ENCODE measurements at regions not wholly inside any gene's neighbourhood (a gene's known extent, or its start where the extent isn't known, plus 50 kb on each side); places are given as distances from the start of the nearest gene placed in this dataset.

DNA sequence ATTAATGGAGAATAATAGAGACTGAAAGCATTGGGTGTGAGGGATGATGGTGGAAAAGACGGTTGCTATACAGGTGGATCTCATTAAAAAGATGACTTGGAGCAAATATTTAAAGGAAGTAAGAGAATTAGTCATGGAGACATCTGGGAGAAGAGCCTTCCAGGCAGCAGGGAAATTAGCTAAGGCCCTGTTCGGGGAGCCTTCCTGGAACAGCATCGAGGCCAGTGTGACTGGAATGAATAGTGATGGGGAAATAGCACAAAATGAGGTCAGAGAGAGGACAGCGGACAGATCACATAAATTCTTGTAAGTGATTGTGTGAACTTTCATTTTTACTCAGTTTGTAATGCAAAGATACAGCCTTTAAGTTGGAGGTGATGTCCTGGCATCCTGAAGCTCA lies 842.3 kb downstream of the SLC6A15 start:
- H3K4me3 ChIP-seq (ENCODE audit: low read depth, low read length), result no peak overlapping the region
- H3K9ac ChIP-seq (ENCODE audit: low read length), result no peak overlapping the region
- no peaks in the 10 kb centered on the region for H3K36me3 ChIP-seq (ENCODE audit: control insufficient read depth, insufficient read depth, low read length)
- no peaks in the 10 kb centered on the region for H3K9me3 ChIP-seq (ENCODE audit: control insufficient read depth, insufficient read depth, low read depth, low read length)
- H3K27me3 ChIP-seq (ENCODE audit: control insufficient read depth, insufficient read depth, low read length), result no peaks in the 10 kb centered on the region
- H3K27ac ChIP-seq (ENCODE audit: low read depth, low read length), result no peak overlapping the region
- no peaks in the 10 kb centered on the region for H3K4me1 ChIP-seq (ENCODE audit: control insufficient read depth, insufficient read depth, low read length)

DNA sequence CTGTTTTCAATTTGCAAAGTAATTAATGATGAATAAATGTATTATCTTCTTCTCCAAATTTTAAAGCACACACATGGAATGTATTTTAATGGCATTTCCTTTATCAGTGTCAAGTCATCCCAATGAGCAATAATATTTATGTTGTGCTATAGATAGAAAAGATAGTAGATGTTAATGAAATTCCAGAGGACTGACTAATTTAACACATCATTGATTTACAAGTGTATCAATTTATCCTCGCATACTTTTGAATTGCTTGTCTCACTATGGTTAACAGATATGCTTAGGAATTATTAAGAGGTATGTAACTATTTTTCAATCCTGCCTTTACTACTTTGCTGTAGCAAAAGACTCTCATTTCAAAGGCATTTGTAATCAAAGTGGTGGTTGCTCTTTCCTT lies 842.9 kb downstream of the SLC6A15 start:
- Histone ChIP-seq H3K4me3 (ENCODE audit: low read depth, low read length) (no peak overlapping the region), H3K4me1 (ENCODE audit: control insufficient read depth, insufficient read depth, low read length) (no peaks in the 10 kb centered on the region), H3K9me3 (ENCODE audit: control insufficient read depth, insufficient read depth, low read depth, low read length) (no peaks in the 10 kb centered on the region), H3K36me3 (ENCODE audit: control insufficient read depth, insufficient read depth, low read length) (no peaks in the 10 kb centered on the region), H3K27ac (ENCODE audit: low read depth, low read length) (no peak overlapping the region), H3K9ac (ENCODE audit: low read length) (no peak overlapping the region), H3K27me3 (ENCODE audit: control insufficient read depth, insufficient read depth, low read length) (no peaks in the 10 kb centered on the region)

DNA sequence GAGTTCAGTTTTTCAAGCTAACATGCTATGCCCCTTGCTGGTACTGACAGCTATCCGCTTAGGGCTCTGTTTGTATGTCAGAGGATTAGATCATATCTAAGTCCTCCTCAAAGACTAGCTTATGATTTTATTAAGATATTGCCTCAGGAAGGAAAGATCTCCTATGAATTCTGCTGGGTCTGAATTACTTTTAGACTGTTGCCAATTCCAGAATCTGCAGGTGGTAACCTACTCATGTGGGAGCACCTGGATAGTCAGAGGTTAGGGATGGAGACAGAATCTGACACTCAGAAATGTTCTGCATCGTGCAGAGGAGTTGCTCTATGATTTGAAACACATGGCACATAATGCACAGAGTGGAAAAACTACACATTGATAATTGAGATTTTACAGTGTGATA lies 843.4 kb downstream of the SLC6A15 start:
- Histone ChIP-seq H3K9ac (ENCODE audit: low read length) (no peak overlapping the region), H3K4me3 (ENCODE audit: low read depth, low read length) (no peak overlapping the region), H3K36me3 (ENCODE audit: control insufficient read depth, insufficient read depth, low read length) (no peaks in the 10 kb centered on the region), H3K9me3 (ENCODE audit: control insufficient read depth, insufficient read depth, low read depth, low read length) (no peaks in the 10 kb centered on the region), H3K27me3 (ENCODE audit: control insufficient read depth, insufficient read depth, low read length) (no peaks in the 10 kb centered on the region), H3K27ac (ENCODE audit: low read depth, low read length) (no peak overlapping the region), H3K4me1 (ENCODE audit: control insufficient read depth, insufficient read depth, low read length) (no peaks in the 10 kb centered on the region)

DNA sequence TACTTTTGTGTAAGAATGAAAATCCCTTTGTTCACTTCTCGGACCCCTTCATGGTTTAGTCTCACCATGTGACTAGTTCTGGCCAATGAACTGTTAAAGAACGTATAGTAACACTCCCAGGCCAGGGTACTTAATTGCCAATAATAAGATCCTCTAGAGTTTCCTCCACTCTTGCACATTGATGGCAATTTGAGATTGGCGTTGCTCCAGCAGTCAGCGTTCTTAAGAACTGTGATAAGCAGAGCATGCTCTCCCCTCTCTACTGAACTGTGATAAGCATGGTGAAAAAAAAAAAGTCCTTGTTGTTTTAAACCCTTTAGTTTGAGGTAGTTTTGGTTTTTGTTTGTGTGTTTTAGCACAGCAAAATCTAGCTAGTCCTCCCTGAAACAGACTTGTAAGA lies 854.5 kb downstream of the SLC6A15 start:
- no peak overlapping the region for H3K4me3 ChIP-seq (ENCODE audit: low read depth, low read length)
- no peaks in the 10 kb centered on the region for H3K27me3 ChIP-seq (ENCODE audit: control insufficient read depth, insufficient read depth, low read length)
- H3K27ac ChIP-seq (ENCODE audit: low read depth, low read length), result no peak overlapping the region
- no peaks in the 10 kb centered on the region for H3K36me3 ChIP-seq (ENCODE audit: control insufficient read depth, insufficient read depth, low read length)
- H3K9me3 ChIP-seq (ENCODE audit: control insufficient read depth, insufficient read depth, low read depth, low read length), result no peaks in the 10 kb centered on the region
- no peak overlapping the region for H3K9ac ChIP-seq (ENCODE audit: low read length)
- H3K4me1 ChIP-seq (ENCODE audit: control insufficient read depth, insufficient read depth, low read length), result no peaks in the 10 kb centered on the region

DNA sequence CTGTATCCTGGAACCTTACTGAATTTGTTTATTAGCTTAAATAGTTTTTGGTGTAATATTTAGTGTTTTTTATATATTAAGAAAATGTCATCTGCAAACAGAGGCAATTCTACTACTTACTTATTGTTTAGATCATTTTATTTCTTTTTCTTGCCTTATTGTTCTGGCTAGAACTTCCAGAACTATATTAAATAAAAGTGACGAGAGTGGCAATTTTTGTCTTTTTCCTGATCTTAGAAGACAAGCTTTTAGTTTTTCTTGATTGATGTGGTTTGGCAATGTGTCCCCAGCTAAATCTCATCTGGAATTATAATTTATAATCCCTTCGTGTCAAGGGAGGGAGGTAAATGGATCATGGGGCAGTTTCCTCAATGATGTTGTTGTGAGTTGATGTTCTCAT lies 857.8 kb downstream of the SLC6A15 start:
- no peak overlapping the region for H3K27ac ChIP-seq (ENCODE audit: low read depth, low read length)
- H3K9ac ChIP-seq (ENCODE audit: low read length), result no peak overlapping the region
- no peak overlapping the region for H3K4me3 ChIP-seq (ENCODE audit: low read depth, low read length)
- H3K4me1 ChIP-seq (ENCODE audit: control insufficient read depth, insufficient read depth, low read length), result no peaks in the 10 kb centered on the region
- H3K9me3 ChIP-seq (ENCODE audit: control insufficient read depth, insufficient read depth, low read depth, low read length), result no peaks in the 10 kb centered on the region
- no peaks in the 10 kb centered on the region for H3K27me3 ChIP-seq (ENCODE audit: control insufficient read depth, insufficient read depth, low read length)
- H3K36me3 ChIP-seq (ENCODE audit: control insufficient read depth, insufficient read depth, low read length), result no peaks in the 10 kb centered on the region

DNA sequence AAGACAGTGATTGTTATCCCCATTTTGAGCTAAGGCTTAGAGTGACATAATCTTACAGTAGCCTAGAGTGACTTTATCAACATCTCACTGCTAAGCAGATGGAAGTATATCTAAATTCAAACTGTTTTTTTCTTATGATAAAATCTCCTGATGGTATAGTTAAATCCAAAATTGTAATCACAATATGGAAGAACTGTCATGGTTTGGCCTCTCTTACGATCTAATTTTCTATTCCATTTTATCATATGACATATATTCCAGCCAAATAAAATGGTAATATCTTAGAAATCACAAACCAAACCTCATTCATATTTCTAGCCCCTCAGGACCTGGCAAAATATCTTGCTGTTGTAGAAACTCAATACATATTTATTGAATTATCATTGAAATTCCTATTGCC lies 864.7 kb downstream of the SLC6A15 start:
- H3K4me3 ChIP-seq (ENCODE audit: low read depth, low read length), result no peak overlapping the region
- H3K27ac ChIP-seq (ENCODE audit: low read depth, low read length), result no peak overlapping the region
- H3K9ac ChIP-seq (ENCODE audit: low read length), result no peak overlapping the region
- H3K36me3 ChIP-seq (ENCODE audit: control insufficient read depth, insufficient read depth, low read length), result no peaks in the 10 kb centered on the region
- H3K27me3 ChIP-seq (ENCODE audit: control insufficient read depth, insufficient read depth, low read length), result no peaks in the 10 kb centered on the region
- H3K4me1 ChIP-seq (ENCODE audit: control insufficient read depth, insufficient read depth, low read length), result no peaks in the 10 kb centered on the region
- H3K9me3 ChIP-seq (ENCODE audit: control insufficient read depth, insufficient read depth, low read depth, low read length), result no peaks in the 10 kb centered on the region

DNA sequence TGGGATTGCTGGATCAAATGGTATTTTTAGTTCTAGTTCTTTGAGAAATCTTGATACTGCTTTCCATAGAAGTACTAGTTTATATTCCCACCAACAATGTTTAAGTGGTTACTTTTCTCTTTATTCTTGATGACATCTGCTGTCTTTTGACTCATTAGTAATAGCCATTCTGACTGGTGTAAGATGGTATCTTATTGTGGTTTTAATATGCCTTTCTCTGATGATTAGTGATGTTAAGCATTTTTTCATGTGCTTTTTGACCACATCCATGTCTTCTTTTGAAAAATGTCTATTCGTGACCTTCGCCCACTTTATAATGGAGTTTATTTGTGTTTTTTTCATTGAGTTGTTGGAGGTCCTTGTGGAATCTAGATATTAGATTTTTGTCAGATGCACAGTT lies 865.7 kb downstream of the SLC6A15 start:
- H3K36me3 ChIP-seq (ENCODE audit: control insufficient read depth, insufficient read depth, low read length), result no peaks in the 10 kb centered on the region
- no peak overlapping the region for H3K4me3 ChIP-seq (ENCODE audit: low read depth, low read length)
- no peaks in the 10 kb centered on the region for H3K9me3 ChIP-seq (ENCODE audit: control insufficient read depth, insufficient read depth, low read depth, low read length)
- H3K27me3 ChIP-seq (ENCODE audit: control insufficient read depth, insufficient read depth, low read length), result no peaks in the 10 kb centered on the region
- H3K4me1 ChIP-seq (ENCODE audit: control insufficient read depth, insufficient read depth, low read length), result no peaks in the 10 kb centered on the region
- no peak overlapping the region for H3K9ac ChIP-seq (ENCODE audit: low read length)
- H3K27ac ChIP-seq (ENCODE audit: low read depth, low read length), result no peak overlapping the region

DNA sequence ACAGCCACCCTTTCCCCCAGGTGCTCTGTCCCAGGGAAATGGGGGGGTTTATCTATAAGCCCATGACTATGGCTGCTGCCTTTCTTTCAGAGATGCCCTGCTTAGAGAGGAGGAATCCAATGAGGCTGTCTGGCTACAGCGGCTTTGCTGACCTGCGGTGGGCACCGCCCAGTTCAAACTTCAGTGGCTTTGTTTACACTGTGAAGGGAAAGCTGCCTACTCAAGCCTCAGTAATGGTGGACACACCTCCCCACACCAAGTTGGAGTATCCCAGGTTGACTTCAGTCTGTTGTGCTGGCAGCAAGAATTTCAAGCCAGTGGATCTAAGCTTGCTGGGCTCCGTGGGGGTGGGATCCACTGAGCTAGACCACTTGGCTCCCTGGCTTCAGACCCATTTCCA lies 869.2 kb downstream of the SLC6A15 start:
- H3K9ac ChIP-seq (ENCODE audit: low read length), result no peak overlapping the region
- H3K9me3 ChIP-seq (ENCODE audit: control insufficient read depth, insufficient read depth, low read depth, low read length), result no peaks in the 10 kb centered on the region
- H3K4me1 ChIP-seq (ENCODE audit: control insufficient read depth, insufficient read depth, low read length), result no peaks in the 10 kb centered on the region
- no peak overlapping the region for H3K27ac ChIP-seq (ENCODE audit: low read depth, low read length)
- H3K36me3 ChIP-seq (ENCODE audit: control insufficient read depth, insufficient read depth, low read length), result no peaks in the 10 kb centered on the region
- no peaks in the 10 kb centered on the region for H3K27me3 ChIP-seq (ENCODE audit: control insufficient read depth, insufficient read depth, low read length)
- no peak overlapping the region for H3K4me3 ChIP-seq (ENCODE audit: low read depth, low read length)

DNA sequence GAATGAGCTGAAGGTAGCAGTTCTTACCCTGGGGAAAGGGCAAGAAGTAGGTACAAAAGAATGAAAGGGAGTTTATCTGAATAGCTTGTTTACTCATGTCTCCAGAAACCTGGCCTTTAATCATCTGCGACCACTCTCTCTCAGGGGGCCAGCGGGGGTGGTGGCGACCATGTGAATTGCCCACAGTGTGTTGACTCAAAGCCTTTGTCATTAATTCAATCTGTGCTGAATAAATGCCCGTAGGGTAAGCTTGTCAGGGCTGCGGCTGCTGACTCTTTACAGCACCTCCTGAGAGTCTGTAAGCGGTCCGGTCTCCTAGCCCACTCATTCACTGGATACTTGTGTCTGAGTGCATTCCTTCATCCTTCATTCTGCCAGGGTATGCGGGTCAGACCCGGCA lies 874.4 kb downstream of the SLC6A15 start:
- H3K27ac ChIP-seq (ENCODE audit: low read depth, low read length), result no peak overlapping the region
- H3K36me3 ChIP-seq (ENCODE audit: control insufficient read depth, insufficient read depth, low read length), result no peaks in the 10 kb centered on the region
- no peaks in the 10 kb centered on the region for H3K4me1 ChIP-seq (ENCODE audit: control insufficient read depth, insufficient read depth, low read length)
- no peak overlapping the region for H3K4me3 ChIP-seq (ENCODE audit: low read depth, low read length)
- H3K27me3 ChIP-seq (ENCODE audit: control insufficient read depth, insufficient read depth, low read length), result no peaks in the 10 kb centered on the region
- no peak overlapping the region for H3K9ac ChIP-seq (ENCODE audit: low read length)
- peaks cover 2% of the 10 kb centered on the region; the same call in 1 of the 2 replicates for H3K9me3 ChIP-seq (ENCODE audit: control insufficient read depth, insufficient read depth, low read depth, low read length)

DNA sequence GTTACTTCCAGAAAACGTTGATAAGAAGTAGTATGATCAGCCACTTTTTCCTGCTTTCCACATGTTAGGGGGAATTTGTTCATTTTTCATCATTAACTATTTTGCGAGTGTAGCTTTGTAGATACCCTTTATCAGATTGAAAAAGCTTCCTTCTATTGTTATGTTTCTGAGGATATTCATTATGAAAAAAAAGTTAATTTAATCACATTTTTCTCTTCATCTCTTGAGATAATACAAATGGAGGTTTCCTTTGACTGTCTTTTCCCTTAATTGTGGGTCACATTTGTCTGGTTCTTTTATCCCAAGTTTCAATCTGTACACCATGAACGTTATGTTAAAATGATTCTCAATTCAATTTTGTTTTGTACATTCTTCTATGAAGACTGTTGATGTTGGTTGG lies 875.7 kb downstream of the SLC6A15 start:
- no peak overlapping the region for H3K27ac ChIP-seq (ENCODE audit: low read depth, low read length)
- no peaks in the 10 kb centered on the region for H3K27me3 ChIP-seq (ENCODE audit: control insufficient read depth, insufficient read depth, low read length)
- H3K9ac ChIP-seq (ENCODE audit: low read length), result no peak overlapping the region
- no peaks in the 10 kb centered on the region for H3K36me3 ChIP-seq (ENCODE audit: control insufficient read depth, insufficient read depth, low read length)
- H3K4me1 ChIP-seq (ENCODE audit: control insufficient read depth, insufficient read depth, low read length), result no peaks in the 10 kb centered on the region
- H3K9me3 ChIP-seq (ENCODE audit: control insufficient read depth, insufficient read depth, low read depth, low read length), result peaks cover 10% of the 10 kb centered on the region; the same call in 1 of the 2 replicates
- H3K4me3 ChIP-seq (ENCODE audit: low read depth, low read length), result no peak overlapping the region

DNA sequence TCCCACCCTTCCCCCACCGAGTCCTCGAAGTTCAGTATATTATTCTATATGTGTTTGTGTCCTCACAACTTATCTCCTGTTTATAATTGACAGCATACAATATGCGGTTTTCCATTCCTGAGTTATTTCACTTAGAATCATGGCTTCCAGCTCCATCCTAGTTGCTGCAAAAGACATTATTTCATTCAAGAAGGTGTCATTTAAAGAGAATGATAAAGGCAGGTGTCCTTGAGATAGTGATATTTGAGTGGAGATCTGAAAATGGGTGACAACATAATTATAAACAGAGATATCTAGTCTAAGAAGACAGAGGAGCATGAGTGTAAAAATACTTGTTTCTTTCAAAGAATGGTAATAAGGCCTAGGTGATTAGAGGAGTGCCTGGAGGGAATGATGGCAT lies 876.8 kb downstream of the SLC6A15 start:
- Histone ChIP-seq H3K4me3 (ENCODE audit: low read depth, low read length) (no peak overlapping the region), H3K4me1 (ENCODE audit: control insufficient read depth, insufficient read depth, low read length) (no peaks in the 10 kb centered on the region), H3K36me3 (ENCODE audit: control insufficient read depth, insufficient read depth, low read length) (no peaks in the 10 kb centered on the region), H3K27me3 (ENCODE audit: control insufficient read depth, insufficient read depth, low read length) (no peaks in the 10 kb centered on the region), H3K9me3 (ENCODE audit: control insufficient read depth, insufficient read depth, low read depth, low read length) (peaks cover 10% of the 10 kb centered on the region; the same call in 1 of the 2 replicates), H3K27ac (ENCODE audit: low read depth, low read length) (no peak overlapping the region), H3K9ac (ENCODE audit: low read length) (no peak overlapping the region)

DNA sequence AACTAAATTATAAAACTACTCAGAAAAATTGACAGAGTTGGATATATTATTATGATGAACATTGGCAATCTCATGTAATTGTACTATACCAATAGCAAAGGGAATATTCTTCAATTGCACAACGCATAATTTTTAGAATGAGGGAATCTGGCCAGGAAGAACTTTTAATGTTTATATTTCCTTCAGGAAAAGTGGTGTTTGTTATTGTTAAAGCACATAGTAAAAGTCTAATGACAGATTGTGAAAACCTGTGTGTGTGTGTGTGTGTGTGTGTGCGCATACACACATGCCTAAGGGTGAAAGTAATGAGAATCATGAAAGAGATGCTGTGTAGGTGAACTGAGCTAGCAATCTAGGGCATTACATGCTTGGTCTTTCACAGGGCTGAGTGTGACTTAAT lies 877.7 kb downstream of the SLC6A15 start:
- H3K27ac ChIP-seq (ENCODE audit: low read depth, low read length), result no peak overlapping the region
- no peaks in the 10 kb centered on the region for H3K36me3 ChIP-seq (ENCODE audit: control insufficient read depth, insufficient read depth, low read length)
- no peak overlapping the region for H3K9ac ChIP-seq (ENCODE audit: low read length)
- no peak overlapping the region for H3K4me3 ChIP-seq (ENCODE audit: low read depth, low read length)
- peaks cover 10% of the 10 kb centered on the region; the same call in 1 of the 2 replicates for H3K9me3 ChIP-seq (ENCODE audit: control insufficient read depth, insufficient read depth, low read depth, low read length)
- H3K27me3 ChIP-seq (ENCODE audit: control insufficient read depth, insufficient read depth, low read length), result no peaks in the 10 kb centered on the region
- H3K4me1 ChIP-seq (ENCODE audit: control insufficient read depth, insufficient read depth, low read length), result no peaks in the 10 kb centered on the region
